Smooth muscle cell (in vitro differentiated cells): ENCODE measurements at regions not wholly inside any gene's neighbourhood (a gene's known extent, or its start where the extent isn't known, plus 50 kb on each side); places are given as distances from the start of the nearest gene placed in this dataset.

Experiments used
- DNase-seq: peaks from one replicate; lab custom pipeline; 2025; ENCODE audit not compliant: unreplicated experiment; lab: John Stamatoyannopoulos, UW
- H2AFZ ChIP-seq: fragments of 200-600 bp; sonication (generic); 2 replicates; pipeline ENCODE4 v1.6.0; 2016; ENCODE audit warnings: antibody characterized with exemption, low read depth, mild to moderate bottlenecking
- H3F3A ChIP-seq: fragments of 200-600 bp; sonication (generic); 2 replicates; pipeline ENCODE4 v1.6.0; 2017; ENCODE audit warnings: antibody characterized with exemption, low read depth
- H3K27ac ChIP-seq: fragments of 200-600 bp; sonication (generic); 2 replicates; pipeline ENCODE4 v1.5.1; 2016; ENCODE audit warnings: low read depth, mild to moderate bottlenecking
- H3K27me3 ChIP-seq: fragments of 200-600 bp; sonication (generic); 2 replicates; pipeline ENCODE4 v1.6.1; 2016; ENCODE audit warnings: low read depth, mild to moderate bottlenecking
- H3K36me3 ChIP-seq: fragments of 200-600 bp; sonication (generic); 2 replicates; pipeline ENCODE4 v1.5.1; 2016; ENCODE audit warnings: low read depth
- H3K4me1 ChIP-seq: fragments of 200-600 bp; sonication (generic); 2 replicates; pipeline ENCODE4 v1.5.1; 2016; ENCODE audit warnings: low read depth
- H3K4me2 ChIP-seq: fragments of 200-600 bp; sonication (generic); 2 replicates; pipeline ENCODE4 v1.6.0; 2016; ENCODE audit warnings: mild to moderate bottlenecking
- H3K4me3 ChIP-seq: fragments of 200-600 bp; sonication (generic); 2 replicates; pipeline ENCODE4 v1.5.1; 2016; ENCODE audit warnings: mild to moderate bottlenecking
- H3K79me2 ChIP-seq: fragments of 200-600 bp; sonication (generic); 2 replicates; pipeline ENCODE4 v1.6.0; 2016; ENCODE audit warnings: low read depth, mild to moderate bottlenecking
- H3K9ac ChIP-seq: fragments of 200-600 bp; sonication (generic); 2 replicates; pipeline ENCODE4 v1.6.0; 2016; ENCODE audit warnings: low read depth
- H3K9me3 ChIP-seq: fragments of 200-600 bp; sonication (generic); replicated peaks from 2 replicates; pipeline ENCODE4 v1.5.1; 2016; ENCODE audit warnings: low read depth
- H4K20me1 ChIP-seq: fragments of 200-600 bp; sonication (generic); 2 replicates; pipeline ENCODE4 v1.6.0; 2016; ENCODE audit warnings: low read depth
- WGBS: methylation state at CpG from one replicate; pipeline ENCODE4 v1.1.7; 2016; ENCODE audit warnings: low lambda C conversion rate; 5-methylcytosine and 5-hydroxymethylcytosine counted together
- TF ChIP-seq, protein P1 (sequence below): fragments of 200-600 bp; sonication (generic); IDR thresholded peaks from 2 replicates; pipeline ENCODE4 v1.5.1; 2017; ENCODE audit warnings: borderline replicate concordance, mild to moderate bottlenecking, antibody characterized with exemption; ENCODE audit not compliant: insufficient read depth, poor library complexity, severe bottlenecking

DNA sequence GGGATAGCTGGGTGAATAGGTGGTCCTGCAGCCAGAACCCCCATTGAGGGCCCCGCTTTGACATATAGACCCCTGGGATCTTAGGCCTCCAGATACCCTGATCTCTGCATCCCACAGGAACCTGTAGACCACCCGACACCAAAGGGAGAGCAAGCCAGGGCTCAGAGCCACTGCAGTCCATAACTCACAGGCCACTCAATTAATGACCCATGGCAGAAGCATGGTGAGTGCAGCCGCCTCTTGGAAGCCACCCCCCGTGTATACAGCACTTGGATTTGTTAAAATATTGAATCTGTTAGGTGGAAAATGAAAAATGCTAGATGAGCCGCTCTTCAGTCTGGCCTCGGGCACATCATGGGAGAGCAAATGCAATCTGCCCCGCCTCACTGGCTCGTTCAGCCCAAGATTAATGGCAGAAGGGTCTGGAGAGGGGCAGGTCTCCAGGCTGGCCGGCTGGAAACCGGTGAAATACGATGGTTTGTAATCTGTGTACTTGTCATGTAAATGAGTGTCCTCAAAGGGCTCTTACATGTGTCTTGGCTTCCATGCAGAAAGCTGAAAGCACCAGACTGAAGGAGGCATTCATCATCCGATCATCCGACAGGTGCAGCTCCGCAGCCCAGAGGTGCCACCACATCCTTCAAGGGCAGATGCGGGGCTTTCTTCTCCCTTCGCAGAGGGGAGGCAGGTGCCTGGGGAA, 111.3 kb downstream of the OLFM1 start:
- Histone ChIP-seq H3K27me3 (peaks cover 30% of the 10 kb centered on the region), H3K9ac (no peak overlapping the region), H3K36me3 (no peaks in the 10 kb centered on the region), H3K4me3 (no peak overlapping the region), H3K4me2 (no peak overlapping the region), H3K79me2 (no peaks in the 10 kb centered on the region), H3K4me1 (no peaks in the 10 kb centered on the region), H3F3A (no peaks in the 10 kb centered on the region), H2AFZ (no peak overlapping the region), H4K20me1 (no peaks in the 10 kb centered on the region), H3K27ac (no peak overlapping the region), H3K9me3 (no peaks in the 10 kb centered on the region)
- TF ChIP-seq, protein P1, sequence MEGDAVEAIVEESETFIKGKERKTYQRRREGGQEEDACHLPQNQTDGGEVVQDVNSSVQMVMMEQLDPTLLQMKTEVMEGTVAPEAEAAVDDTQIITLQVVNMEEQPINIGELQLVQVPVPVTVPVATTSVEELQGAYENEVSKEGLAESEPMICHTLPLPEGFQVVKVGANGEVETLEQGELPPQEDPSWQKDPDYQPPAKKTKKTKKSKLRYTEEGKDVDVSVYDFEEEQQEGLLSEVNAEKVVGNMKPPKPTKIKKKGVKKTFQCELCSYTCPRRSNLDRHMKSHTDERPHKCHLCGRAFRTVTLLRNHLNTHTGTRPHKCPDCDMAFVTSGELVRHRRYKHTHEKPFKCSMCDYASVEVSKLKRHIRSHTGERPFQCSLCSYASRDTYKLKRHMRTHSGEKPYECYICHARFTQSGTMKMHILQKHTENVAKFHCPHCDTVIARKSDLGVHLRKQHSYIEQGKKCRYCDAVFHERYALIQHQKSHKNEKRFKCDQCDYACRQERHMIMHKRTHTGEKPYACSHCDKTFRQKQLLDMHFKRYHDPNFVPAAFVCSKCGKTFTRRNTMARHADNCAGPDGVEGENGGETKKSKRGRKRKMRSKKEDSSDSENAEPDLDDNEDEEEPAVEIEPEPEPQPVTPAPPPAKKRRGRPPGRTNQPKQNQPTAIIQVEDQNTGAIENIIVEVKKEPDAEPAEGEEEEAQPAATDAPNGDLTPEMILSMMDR, result no peak
- no peak for DNase-seq
- 62% methylated on average over 16 of the region's 16 CpGs for WGBS

DNA sequence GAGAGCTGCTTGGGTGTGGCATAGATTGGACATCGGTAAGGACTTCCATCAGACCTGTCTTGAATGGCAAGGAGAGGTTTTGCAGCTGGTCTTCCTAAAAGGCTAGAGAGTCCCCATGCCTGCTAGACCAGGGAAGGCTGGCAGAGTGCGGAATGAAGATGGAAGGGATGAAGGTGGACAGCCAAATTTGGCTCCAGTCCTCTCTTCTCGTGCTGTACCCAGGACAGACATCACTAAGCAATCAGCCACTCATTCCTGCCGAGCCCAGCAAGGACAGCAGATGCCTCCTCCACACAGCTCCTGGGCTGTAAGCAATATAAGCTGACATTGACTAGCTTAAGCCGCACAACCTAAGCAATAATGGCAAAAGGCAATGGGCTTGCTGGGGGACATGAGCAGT, 112.0 kb downstream of the OLFM1 start:
- Histone ChIP-seq H4K20me1 (no peaks in the 10 kb centered on the region), H2AFZ (no peak overlapping the region), H3K9me3 (no peaks in the 10 kb centered on the region), H3K27me3 (peaks cover 30% of the 10 kb centered on the region), H3K4me1 (no peaks in the 10 kb centered on the region), H3F3A (no peaks in the 10 kb centered on the region), H3K4me3 (no peak overlapping the region), H3K27ac (no peak overlapping the region), H3K79me2 (no peaks in the 10 kb centered on the region), H3K9ac (no peak overlapping the region), H3K36me3 (no peaks in the 10 kb centered on the region), H3K4me2 (no peak overlapping the region)
- no peak for DNase-seq
- 88% methylated on average over 5 of the region's 5 CpGs for WGBS
- TF ChIP-seq, protein P1, result no peak

DNA sequence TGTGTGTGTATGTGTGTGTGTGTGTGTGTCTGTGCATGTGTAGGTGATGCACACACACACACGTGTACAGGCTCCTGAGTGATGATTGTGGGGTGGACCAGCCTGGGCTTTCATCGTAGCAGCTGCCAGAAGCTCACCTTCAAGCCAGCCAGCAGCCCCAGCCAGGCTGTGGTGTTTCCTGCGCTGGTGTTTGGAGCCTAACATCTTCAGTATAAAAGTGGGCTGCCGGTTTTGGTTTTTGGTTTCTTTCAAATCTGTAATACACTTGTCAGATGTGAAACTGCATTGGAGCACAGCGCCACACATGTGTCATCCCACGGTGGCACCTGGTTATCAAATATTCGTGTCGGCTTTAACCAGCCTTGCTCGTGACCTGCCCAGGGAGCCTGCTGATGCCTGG, 114.2 kb downstream of the OLFM1 start:
- Histone ChIP-seq H4K20me1 (no peaks in the 10 kb centered on the region), H3K4me1 (no peaks in the 10 kb centered on the region), H3K27me3 (peaks cover 29% of the 10 kb centered on the region), H3K79me2 (no peaks in the 10 kb centered on the region), H3K36me3 (no peaks in the 10 kb centered on the region), H3K4me3 (no peak overlapping the region), H3F3A (no peaks in the 10 kb centered on the region), H3K9ac (no peak overlapping the region), H3K27ac (no peak overlapping the region), H3K4me2 (no peak overlapping the region), H2AFZ (no peak overlapping the region), H3K9me3 (no peaks in the 10 kb centered on the region)
- DNase-seq, result no peak
- 94% methylated on average over 9 of the region's 9 CpGs for WGBS
- TF ChIP-seq, protein P1, result no peak

DNA sequence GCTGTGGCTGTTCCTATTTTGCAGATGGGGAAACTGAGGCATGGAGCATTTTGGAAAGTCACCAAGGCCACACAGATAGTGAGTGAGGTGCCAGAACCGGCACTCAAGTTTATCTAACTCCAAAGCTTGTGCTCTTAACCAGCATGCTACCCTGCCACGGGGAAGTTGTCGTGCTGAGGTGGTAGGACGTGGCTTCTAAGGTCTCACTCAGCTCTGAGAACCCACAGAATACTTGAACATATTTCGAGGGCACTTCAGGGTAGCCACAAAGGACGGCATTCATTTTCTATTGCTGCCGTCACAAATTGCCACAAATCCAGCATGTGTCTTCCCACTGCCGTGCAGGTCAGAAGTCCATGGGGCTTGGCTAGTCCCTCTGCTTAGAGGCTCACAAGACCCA, 116.7 kb downstream of the OLFM1 start:
- Histone ChIP-seq H4K20me1 (no peaks in the 10 kb centered on the region), H3K27me3 (peaks cover 5% of the 10 kb centered on the region), H3K9me3 (no peaks in the 10 kb centered on the region), H3K9ac (no peak overlapping the region), H2AFZ (no peak overlapping the region), H3F3A (no peaks in the 10 kb centered on the region), H3K36me3 (no peaks in the 10 kb centered on the region), H3K4me3 (no peak overlapping the region), H3K4me2 (no peak overlapping the region), H3K4me1 (no peaks in the 10 kb centered on the region), H3K27ac (no peak overlapping the region), H3K79me2 (no peaks in the 10 kb centered on the region)
- 95% methylated on average over 8 of the region's 8 CpGs for WGBS
- no peak for DNase-seq
- TF ChIP-seq, protein P1, result no peak
